ENCODE measurements at regions not wholly inside any gene's neighbourhood (a gene's known extent, or its start where the extent isn't known, plus 50 kb on each side); places are given as distances from the start of the nearest gene placed in this dataset.

DNA sequence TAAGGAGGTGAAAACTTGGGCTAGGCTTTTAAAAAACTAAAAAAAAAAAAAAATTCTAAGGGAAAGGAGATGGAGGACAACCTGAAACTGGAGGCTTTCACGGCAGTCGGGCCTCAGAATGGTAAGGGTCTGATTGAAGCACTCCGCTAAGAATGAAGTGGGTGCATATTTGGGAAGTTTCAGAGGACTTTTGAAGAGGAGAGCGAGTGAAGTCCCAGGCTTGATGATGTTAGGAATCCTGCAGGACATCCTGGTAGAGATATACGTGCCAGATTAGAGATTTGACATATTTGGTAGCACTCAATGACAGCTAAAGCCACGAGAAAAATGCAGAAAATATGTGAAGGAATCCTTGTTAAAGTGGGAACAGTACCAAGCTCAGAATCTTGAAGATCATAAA, 186.2 kb downstream of the SNAPC1 start:
- DNase-seq = no peak

DNA sequence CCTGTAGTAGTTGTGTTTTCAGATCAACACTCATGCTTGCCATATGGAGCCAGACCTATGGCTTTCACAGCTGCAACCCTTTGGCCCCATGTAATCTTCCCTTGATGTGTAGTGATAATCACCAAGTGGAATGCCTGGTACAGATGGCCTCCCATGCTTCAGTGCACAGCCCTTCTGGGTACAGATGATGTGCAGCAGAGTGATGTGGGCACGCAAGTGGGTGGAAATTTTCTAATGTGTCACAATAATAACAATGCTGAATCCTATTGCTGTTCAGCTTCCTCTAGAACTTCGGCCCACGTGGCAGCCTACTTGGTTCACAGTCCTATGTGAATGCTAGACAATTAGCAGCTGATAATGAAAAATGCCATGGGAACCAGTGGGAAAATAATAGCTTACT, 188.1 kb downstream of the SNAPC1 start:
- DNase-seq = no peak

DNA sequence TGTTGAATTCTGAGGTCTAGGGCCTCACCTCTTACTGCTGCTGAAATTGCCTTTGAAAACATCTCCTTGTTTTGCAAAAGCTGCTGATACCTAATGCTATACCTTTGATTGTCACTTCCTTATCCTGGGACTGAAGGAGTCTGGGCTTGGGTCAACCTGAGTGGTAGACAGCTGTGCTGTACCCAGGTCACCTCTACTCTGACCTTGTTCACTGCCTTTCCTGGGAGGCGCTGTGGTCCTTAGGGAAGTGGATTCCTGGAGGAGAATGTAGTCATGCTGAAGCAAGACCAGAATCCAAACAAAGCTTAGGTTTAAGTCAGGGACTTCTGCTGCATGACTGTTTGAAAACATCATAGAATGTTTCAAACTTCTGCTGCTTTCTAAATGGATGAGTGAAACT, 191.4 kb downstream of the SNAPC1 start:
- no peak for DNase-seq

DNA sequence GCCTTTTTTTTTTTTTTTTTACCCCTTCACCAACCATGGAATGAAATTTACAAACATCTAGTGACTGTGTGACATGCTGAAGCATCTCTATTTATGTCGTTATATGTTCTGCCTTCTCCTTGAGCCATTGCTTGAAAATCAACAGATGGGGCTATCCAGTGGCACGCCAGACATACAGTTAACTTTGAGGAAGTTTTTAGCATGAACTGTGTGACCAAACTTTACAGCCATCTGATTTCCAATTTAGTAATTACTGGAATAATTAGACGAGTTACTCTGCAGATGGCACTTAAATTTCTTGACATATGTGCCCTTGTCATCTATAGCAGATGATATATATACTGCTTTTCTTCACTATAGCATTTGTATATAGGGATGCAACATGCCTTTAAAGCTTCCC, 192.1 kb downstream of the SNAPC1 start:
- DNase-seq = no peak

DNA sequence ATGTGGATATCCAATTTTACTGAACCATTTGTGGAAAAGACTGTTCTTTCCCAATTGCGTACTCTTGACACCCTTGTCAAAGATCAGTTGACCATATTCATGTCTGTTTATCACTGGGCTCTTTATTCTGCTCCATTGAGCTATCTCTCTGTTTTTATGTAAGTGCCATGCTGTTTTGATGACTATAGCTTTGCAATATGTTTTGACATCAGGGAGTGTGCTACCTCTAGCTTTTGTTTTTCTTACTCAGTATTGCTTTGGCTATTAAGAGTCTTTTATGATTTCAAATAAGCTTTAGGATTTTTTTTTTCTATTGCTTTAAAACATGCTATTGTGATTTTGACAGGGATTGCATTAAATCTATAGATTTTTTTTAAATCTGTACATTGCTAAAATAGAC, 194.3 kb downstream of the SNAPC1 start:
- no peak for DNase-seq

DNA sequence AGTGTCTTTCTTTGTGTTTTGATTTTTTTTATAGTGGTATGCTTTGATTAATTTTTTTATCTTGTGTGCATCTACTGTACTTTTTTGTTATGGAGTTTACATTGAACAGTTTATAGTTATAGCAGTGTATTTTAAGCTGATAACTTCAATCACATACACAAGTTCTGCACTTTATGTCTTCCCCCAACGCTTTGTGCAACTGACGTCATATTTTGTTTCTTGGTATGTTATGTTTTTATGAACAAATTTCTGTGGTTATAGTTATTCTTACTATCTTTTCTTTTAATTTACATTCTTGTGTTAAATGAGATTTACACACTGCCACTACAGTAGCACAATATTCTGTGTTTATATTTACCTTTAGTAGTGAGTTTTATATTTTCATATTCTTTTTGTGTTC, 197.1 kb downstream of the SNAPC1 start:
- DNase-seq = no peak

DNA sequence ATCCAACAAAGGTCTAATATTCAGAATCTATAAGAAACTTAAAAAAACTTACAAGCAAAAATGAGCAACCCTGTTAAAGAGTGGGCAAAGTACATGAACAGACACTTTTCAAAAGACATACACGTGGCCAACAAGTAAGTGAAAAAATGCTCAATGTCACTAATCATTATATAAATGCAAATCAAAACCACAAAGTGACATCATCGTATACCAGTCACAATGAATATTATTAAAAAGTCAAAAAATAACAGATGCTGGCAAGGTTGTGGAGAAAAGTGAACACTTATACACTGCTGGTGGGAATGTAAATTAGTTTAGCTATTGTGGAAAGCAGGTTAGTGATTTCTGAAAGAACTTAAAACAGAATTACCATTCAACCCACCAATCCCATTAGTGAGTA, 199.1 kb downstream of the SNAPC1 start:
- no peak for DNase-seq

DNA sequence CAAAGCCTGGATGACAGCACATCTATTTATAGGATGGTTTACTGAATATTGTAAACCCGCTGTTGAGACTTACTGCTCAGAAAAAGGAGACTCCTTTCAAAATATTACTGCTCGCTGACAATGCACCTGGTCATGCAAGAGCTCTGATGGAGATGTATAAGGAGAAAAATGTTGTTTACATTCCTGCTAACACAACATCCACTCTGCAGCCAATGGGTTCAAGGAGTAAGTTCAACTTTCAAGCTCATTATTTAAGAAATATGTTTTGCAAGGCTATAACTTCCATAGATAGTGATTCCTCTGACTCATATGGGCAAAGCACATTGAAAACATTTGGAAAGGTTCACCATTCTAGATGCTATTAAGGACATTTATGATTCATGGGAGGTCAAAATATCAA, 201.7 kb downstream of the SNAPC1 start:
- DNase-seq = no peak

DNA sequence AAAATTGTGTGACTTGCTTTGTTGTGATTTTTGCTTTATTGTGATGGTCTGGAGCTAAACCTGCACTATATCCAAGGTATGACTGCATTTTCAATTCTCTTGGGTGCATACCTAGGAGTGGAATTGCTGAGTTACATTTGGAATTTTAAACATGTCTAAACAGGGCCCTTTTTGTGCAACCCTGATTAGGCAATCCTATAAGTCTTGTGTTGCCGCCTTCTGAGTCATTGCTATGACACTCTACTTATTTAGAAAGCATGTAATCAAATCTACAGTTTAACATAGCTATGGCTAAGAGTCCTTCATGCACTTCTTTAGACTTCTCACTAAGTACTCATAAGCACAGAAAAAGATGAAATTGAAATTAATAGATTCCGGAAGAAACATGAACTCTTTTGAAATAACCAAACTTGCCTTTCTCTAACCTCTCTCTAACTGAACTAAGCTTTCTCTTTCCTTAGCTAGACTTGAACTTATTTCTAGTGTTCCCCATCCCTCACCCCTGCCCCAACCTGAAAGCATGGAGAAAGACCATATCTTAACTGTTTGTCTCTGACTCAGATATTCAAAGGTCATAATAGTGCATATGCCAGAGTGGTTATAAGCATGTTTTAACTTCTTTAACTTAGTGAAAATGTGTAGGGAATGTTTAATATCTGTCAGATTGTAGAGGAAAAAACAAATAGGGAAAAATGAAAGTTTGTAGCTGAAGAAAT, 203.0 kb downstream of the SNAPC1 start:
- peak; percentile 79 for DNase-seq

DNA sequence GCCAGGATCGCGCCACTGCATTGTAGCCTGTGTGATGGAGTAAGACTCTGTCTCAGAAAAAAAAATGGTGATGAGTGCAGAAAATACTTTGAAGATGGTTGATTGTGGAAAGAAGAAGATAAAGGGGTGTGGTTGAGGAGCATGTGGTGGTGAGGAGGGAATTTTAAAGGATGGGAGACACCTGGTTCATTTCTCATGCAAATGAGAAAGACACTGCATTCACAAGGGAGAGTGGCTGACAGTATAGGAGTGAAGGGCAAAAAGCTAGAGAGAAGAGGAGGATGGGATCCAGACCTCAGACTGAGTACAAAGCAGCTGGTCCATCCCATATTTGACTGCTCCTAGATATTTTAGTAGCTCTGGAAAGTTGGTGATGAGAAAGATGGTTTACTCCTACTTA, 206.0 kb downstream of the SNAPC1 start:
- no peak for DNase-seq

DNA sequence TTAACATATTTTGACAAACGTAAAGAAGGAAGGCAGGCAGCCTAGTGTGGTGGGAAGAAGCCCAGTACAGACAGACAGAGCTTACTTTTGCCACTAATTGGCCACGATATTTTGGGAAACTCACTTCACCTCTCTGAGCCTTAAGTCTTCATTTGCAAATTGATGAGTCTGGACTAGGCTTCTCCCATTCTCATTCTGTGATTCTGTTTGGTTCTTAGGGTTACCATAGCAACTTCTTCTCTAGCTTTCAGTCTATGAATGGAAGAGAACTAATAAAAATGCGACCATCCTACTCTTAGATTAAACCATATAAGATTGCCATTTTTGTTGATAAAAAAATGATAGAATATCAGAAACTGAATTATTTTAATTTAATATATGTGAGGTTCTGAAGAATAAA, 210.5 kb downstream of the SNAPC1 start:
- DNase-seq = no peak

DNA sequence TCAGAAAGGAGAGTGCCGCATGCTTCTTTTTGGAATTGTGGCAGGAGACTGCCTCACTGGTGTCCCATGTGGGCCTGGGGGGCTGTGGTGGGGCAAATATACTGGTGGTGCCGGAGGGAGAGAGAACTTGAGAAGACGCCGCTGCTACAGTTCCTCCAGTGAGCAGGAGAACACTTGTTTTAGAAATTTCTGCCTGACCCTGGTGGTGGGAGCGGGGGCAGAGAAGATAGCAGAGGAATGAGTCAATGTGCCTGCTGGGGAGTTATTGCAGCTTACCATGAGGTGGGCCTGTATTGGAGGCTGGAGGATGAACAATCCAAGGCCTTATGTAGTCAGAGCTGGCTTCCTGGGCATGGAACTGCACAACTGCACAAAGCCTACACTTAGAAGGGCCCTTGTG, 211.8 kb downstream of the SNAPC1 start:
- peak; percentile 48 for DNase-seq

DNA sequence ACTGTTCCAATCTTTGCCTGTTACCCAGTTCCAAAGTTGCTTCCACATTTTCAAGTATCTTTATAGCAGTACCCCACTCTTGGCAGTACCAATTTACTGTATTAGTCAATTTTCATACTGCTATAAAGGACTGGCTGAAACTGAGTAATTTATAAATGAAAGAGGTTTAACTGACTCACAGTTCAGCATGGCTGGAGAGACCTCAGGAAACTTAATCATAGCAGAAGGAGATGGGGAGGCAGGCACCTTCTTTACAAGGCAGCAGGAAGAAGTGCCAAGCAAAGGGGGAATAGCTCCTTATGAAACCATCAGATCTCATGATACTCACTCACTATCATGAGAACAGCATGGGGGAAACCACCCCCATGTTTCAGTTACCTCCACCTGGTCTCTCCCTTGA, 215.0 kb downstream of the SNAPC1 start:
- DNase-seq = peak; percentile 8

DNA sequence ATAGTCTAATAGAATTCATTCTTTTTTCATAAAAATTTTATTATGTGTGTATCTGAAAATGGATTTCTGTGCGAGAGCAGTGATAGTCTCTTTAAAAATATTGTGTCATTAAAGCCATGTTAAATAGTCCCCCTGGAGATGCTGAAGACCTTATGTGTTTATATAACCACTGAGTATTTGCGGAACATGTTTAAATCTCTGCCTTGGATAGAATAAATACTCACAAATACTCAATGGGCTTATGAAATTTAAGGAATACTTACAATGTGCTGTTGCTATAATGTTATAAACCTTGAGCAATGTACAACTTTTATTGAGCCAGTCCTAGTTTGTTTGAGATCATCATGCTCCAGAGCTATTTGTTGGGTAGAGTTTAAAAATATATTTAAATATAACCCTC, 226.0 kb downstream of the SNAPC1 start:
- DNase-seq = no peak

DNA sequence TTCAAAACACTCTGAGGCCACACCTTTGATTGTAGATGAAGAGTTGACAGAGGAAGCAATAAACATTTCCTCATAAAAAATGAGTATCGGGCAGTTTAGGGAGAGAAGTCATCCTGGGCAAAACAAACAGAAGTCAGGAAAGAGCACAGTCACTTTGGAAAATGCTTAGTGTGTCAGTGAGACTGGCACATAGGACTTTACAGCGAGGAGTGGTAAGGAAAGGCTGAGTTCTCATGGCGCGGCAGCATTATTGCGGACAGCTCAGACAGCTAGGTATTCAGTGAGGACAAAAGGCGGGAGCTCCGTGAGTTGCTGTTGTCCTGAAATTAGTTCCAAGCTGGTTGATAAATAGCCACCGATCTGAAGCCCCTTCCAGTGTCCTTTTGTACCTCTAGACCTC, 229.9 kb downstream of the SNAPC1 start:
- DNase-seq = no peak

DNA sequence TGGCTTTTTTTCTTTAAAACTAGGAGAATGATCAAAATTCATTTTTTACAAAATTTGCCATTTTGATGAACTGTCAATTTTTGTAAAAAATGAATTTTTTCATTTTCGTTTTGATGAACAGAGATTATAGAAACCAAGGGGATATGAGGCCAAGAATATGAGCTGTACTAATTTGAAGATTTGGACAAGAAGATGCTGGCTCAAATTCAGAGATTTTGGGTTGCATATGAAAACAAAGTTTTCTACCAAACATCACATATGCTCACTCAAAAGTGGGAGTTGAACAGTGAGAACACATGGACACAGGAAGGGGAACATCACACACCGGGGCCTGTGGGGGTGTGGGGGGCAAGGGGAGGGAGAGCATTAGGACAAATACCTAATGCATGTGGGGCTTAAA, 230.7 kb downstream of the SNAPC1 start:
- no peak for DNase-seq

DNA sequence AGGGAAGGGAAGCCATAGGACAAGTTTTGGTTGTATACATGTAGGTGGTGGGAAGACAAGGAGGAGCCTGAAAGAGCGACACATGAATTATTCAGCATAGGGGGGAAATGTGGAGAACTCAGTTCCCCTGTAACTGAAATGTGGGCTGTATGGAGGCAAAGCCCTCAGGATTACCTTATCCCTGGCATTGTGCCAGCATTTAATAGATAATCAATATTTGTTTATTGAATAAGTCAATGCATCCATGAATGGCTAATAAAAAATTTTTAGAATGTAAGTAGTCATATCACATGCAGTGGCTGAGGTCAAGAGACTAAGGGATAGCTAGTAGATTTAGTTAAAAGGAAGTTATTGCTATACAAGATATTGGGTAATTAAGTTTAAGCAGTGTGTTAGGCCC, 232.4 kb downstream of the SNAPC1 start:
- DNase-seq = no peak

DNA sequence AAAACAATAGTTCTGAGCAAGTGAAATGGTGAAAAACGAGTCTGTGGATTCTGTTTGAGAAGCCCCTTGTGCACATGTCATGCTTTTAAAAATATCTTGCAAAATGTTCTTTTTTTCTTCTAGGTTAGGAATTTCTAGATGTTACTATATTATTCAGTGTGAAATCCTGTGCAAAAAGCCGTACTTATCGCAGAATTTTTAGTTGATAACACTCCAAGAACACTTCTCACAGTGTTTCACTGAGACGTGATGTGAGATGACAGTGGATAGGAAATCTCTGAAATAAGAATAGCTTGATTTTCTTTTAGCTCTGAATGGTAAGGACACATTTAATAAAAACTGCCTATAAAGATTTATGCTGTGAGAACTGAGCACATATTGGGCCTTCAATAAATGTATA, 234.5 kb downstream of the SNAPC1 start:
- DNase-seq = no peak

DNA sequence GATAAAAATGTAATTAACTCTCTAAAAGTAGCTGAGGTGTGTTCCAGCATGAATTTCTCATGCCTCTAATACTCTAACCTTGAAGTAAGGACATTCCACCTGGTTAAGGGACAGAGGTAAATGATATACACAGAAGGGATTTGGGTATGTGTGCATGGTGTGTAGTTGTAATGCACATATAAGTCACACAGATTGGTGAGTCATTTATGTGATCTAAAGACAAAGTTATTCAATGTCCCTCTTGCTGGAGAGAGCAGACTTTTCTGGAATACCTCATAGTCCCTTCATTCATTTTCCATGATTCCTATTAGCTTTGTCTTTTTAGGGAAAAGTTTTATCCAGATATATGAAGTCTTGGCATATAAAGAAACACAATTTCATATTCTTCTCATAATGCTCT, 234.9 kb downstream of the SNAPC1 start:
- DNase-seq = no peak

DNA sequence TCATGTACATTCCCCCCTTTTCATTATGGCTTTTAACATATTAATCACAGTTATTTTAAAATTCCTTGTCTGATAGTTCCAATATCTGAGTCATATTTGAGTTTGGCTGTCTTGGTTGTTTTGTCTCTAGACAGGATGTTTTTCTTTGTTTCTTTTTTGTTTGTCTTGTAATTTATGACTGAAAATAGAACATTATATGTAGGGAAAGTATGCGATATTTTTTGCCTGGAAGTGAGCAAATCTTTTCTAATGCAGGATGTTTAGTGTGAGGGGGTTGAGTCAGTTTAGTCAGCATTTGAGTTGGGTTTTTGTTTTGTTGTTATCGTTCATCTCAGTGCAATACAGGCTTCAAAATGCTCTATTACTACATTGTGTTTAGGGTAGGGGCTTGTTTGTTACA, 239.7 kb downstream of the SNAPC1 start:
- DNase-seq = no peak

DNA sequence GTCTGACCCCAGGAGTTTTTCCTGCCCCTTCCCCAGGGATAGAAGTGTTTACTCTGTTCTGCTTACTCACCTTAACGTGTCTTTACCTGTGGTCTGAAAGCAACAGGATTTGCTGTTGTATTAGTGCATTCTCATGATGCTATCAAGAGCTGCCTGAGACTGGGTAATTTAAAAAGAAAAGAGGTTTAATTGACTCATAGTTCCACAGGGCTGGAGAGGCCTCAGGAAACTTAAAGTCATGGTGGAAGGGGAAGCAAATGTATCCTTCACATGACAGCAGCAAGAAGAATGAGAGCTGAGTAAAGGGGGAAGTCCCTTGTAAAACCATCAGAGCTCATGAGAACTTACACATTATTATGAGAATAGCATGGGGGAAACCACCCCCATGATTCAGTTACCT, 240.4 kb downstream of the SNAPC1 start:
- no peak for DNase-seq

DNA sequence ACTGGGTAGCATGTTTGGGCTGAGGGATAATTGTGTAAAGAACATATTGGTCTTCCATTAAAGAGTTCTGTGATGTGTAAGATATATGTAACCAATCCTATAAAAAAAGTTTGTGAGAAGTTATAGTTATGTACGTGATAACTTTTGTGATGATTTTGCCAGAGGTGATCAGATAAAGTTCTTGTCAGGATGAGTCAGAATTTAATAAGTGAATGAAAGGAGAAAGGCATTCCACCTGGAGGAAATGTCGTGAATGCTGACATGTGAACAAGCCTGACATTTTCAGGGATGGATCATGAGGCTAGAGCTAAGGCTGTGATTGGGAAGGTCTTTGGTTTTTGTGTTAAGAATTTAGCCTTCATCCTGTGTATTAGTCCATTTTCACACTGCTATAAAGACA, 241.5 kb downstream of the SNAPC1 start:
- no peak for DNase-seq

DNA sequence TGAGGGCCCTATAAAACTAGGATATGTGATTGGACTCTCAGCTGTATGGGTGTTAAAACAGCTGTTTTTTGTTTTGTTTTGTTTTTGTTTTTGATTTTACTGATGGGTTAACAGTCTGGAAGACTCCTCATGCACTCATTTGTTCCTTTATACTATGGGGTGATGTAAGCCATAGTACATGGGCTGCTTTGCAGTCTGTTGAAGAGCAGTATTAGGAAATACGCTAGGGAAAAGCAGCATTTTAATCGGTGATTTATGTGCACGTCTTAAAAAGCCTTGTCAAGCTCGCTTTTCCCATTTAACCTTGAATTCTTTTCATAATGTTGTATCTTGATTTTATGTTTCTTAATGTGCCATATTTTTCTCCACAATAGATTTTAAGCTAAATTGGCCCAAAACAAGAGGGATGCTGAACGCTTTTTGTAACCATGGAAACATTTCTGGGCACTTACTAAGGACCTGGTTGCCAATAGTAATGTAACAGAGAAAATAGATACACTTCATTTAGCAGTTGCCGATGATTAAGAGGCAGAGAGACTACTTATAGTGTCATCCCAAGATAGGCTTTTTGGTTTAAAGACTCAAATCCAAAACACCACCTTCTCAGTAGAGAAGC, 244.0 kb downstream of the SNAPC1 start:
- DNase-seq = peak; percentile 14

DNA sequence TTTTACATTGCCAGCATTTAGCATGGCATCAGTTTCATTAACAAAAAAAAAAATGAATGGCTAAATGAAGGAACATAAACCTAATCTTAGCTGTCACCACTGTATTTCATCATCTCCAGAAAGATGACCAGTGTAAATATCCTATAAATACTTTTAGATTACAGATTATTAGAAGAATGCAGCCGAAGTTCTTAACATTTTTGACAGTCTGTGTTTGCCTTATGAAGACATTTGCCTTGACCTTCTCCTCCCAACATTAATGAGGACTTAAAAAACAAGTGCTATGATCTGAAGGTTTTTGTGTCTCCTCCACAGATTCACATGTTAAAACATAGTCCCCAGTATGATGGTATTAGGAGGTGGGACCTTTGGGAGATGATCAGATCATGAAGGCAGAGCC, 253.0 kb downstream of the SNAPC1 start:
- DNase-seq = peak; percentile 23

DNA sequence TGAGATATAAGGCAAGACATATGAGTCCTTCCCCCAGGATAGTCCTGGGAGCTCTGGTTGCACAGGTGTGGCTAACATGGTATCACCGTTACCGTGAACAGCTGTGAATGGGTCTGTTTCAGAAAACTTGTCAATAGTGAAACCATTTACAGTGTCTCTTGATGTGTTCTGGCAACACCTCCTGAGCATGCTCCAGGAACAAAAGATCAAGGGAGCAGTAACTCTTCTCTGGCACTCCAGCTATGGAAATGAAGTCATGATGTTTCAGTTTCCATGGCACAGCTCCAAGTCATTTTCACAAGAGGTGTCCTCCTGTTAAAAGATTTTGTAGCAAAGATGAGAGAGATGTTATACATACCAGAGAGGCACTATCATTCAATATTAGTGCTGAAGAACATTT, 253.7 kb downstream of the SNAPC1 start:
- peak; percentile 48 for DNase-seq

Data from fibroblast of skin of abdomen (primary cell).